ENCODE measurements at regions not wholly inside any gene's neighbourhood (a gene's known extent, or its start where the extent isn't known, plus 50 kb on each side); places are given as distances from the start of the nearest gene placed in this dataset.
"Not testable (repeated sequence)": the region's sequence is repeated elsewhere in the genome, so short reads cannot be mapped to it uniquely, and the experiment has no call there.

GRCh38 chr12:59517522-59517921 lies 78.3 kb upstream of the SLC16A7 start:
- no peak for DNase-seq

GRCh38 chr12:59500915-59501314 lies 94.9 kb upstream of the SLC16A7 start:
- DNase-seq, result no peak

- no peak for DNase-seq
Observed at GRCh38 chr12:59500335-59500734, 95.5 kb upstream of the SLC16A7 start.

GRCh38 chr12:59499774-59500173 lies 96.1 kb upstream of the SLC16A7 start:
- no peak for DNase-seq

- DNase-seq, result no peak
Observed at GRCh38 chr12:59494617-59495016, 101.2 kb upstream of the SLC16A7 start.

- no peak for DNase-seq
Observed at GRCh38 chr12:59491877-59492276, 104.0 kb upstream of the SLC16A7 start.

- no peak for DNase-seq
Observed at GRCh38 chr12:59486827-59487226, 109.0 kb upstream of the SLC16A7 start.

GRCh38 chr12:59484575-59484974 lies 111.3 kb upstream of the SLC16A7 start:
- no peak for DNase-seq

GRCh38 chr12:59474236-59474635 lies 121.6 kb upstream of the SLC16A7 start:
- not testable (repeated sequence) for DNase-seq

GRCh38 chr12:59472273-59472672 lies 123.6 kb upstream of the SLC16A7 start:
- DNase-seq, result no peak

GRCh38 chr12:59459966-59460660 lies 135.7 kb upstream of the SLC16A7 start:
- no peak for DNase-seq

- DNase-seq, result no peak
Observed at GRCh38 chr12:59453475-59453874, 142.4 kb upstream of the SLC16A7 start.

GRCh38 chr12:59452746-59453145 lies 143.1 kb upstream of the SLC16A7 start:
- DNase-seq, result no peak

- DNase-seq, result no peak
Observed at GRCh38 chr12:59452259-59452658, 143.6 kb upstream of the SLC16A7 start.

GRCh38 chr12:59446116-59446515 lies 149.7 kb upstream of the SLC16A7 start:
- no peak for DNase-seq

GRCh38 chr12:59444932-59445331 lies 150.9 kb upstream of the SLC16A7 start:
- no peak for DNase-seq

GRCh38 chr12:59432057-59432456 lies 163.8 kb upstream of the SLC16A7 start:
- DNase-seq, result no peak

- no peak for DNase-seq
Observed at GRCh38 chr12:59431266-59431665, 164.6 kb upstream of the SLC16A7 start.

- no peak for DNase-seq
Observed at GRCh38 chr12:59429766-59430165, 166.1 kb upstream of the SLC16A7 start.

GRCh38 chr12:59425798-59426197 lies 170.0 kb upstream of the SLC16A7 start:
- DNase-seq, result no peak

GRCh38 chr12:59424666-59425065 lies 171.2 kb upstream of the SLC16A7 start:
- DNase-seq, result not testable (repeated sequence)

GRCh38 chr12:59414051-59414450 lies 181.8 kb upstream of the SLC16A7 start:
- DNase-seq, result no peak

- no peak for DNase-seq
Observed at GRCh38 chr12:59408431-59408830, 187.4 kb upstream of the SLC16A7 start.

GRCh38 chr12:59407799-59408198 lies 188.0 kb upstream of the SLC16A7 start:
- no peak for DNase-seq

- DNase-seq, result no peak
Observed at GRCh38 chr12:59405992-59406391, 189.8 kb upstream of the SLC16A7 start.
